ENCODE measurements at regions not wholly inside any gene's neighbourhood (a gene's known extent, or its start where the extent isn't known, plus 50 kb on each side); places are given as distances from the start of the nearest gene placed in this dataset.
A peak's percentile ranks its signal among the peaks of the same experiment; 100 is the strongest.

- DNase-seq (ENCODE audit: low read depth) = no peak
These were observed 125.2 kb upstream of the STEAP4 start for GRCh38 chr7:88431882-88432281.

- peak; percentile 3 for DNase-seq (ENCODE audit: low read depth)
These were observed 122.7 kb upstream of the STEAP4 start for GRCh38 chr7:88429382-88429781.

GRCh38 chr7:88402529-88402928 lies 95.8 kb upstream of the STEAP4 start:
- no peak for DNase-seq (ENCODE audit: low read depth)

- peak; percentile 3 for DNase-seq (ENCODE audit: low read depth)
These were observed 94.4 kb upstream of the STEAP4 start for GRCh38 chr7:88401009-88401623.

GRCh38 chr7:88399696-88400240 lies 93.1 kb upstream of the STEAP4 start:
- DNase-seq (ENCODE audit: low read depth) = no peak

- DNase-seq (ENCODE audit: low read depth) = no peak
These were observed 92.3 kb upstream of the STEAP4 start for GRCh38 chr7:88399036-88399435.

GRCh38 chr7:88398459-88398858 lies 91.8 kb upstream of the STEAP4 start:
- DNase-seq (ENCODE audit: low read depth) = no peak

- no peak for DNase-seq (ENCODE audit: low read depth)
These were observed 90.2 kb upstream of the STEAP4 start for GRCh38 chr7:88396948-88397322.

- DNase-seq (ENCODE audit: low read depth) = no peak
These were observed 89.7 kb upstream of the STEAP4 start for GRCh38 chr7:88396295-88396947.

GRCh38 chr7:88395715-88396114 lies 89.0 kb upstream of the STEAP4 start:
- no peak for DNase-seq (ENCODE audit: low read depth)

- no peak for DNase-seq (ENCODE audit: low read depth)
These were observed 84.6 kb upstream of the STEAP4 start for GRCh38 chr7:88391247-88391646.

- DNase-seq (ENCODE audit: low read depth) = no peak
These were observed 80.7 kb upstream of the STEAP4 start for GRCh38 chr7:88387368-88387767.

GRCh38 chr7:88386665-88387156 lies 80.0 kb upstream of the STEAP4 start:
- DNase-seq (ENCODE audit: low read depth) = no peak

GRCh38 chr7:88377434-88377833 lies 70.7 kb upstream of the STEAP4 start:
- peak; percentile 9 for DNase-seq (ENCODE audit: low read depth)

GRCh38 chr7:88368686-88369085 lies 62.0 kb upstream of the STEAP4 start:
- no peak for DNase-seq (ENCODE audit: low read depth)

GRCh38 chr7:88366845-88367244 lies 60.2 kb upstream of the STEAP4 start:
- DNase-seq (ENCODE audit: low read depth) = no peak

- DNase-seq (ENCODE audit: low read depth) = no peak
These were observed 57.2 kb upstream of the STEAP4 start for GRCh38 chr7:88363869-88364268.

- no peak for DNase-seq (ENCODE audit: low read depth)
These were observed 56.6 kb upstream of the STEAP4 start for GRCh38 chr7:88363249-88363648.

GRCh38 chr7:88361357-88361756 lies 54.7 kb upstream of the STEAP4 start:
- DNase-seq (ENCODE audit: low read depth) = peak; percentile 32

GRCh38 chr7:88358881-88359280 lies 52.2 kb upstream of the STEAP4 start:
- DNase-seq (ENCODE audit: low read depth) = no peak

GRCh38 chr7:88358526-88358838 lies 51.8 kb upstream of the STEAP4 start:
- DNase-seq (ENCODE audit: low read depth) = no peak

GRCh38 chr7:88357781-88358525 lies 51.3 kb upstream of the STEAP4 start:
- peak; percentile 25 for DNase-seq (ENCODE audit: low read depth)

GRCh38 chr7:88357294-88357693 lies 50.6 kb upstream of the STEAP4 start:
- peak; percentile 28 for DNase-seq (ENCODE audit: low read depth)
